Putamen (tissue), 1 donor: ENCODE measurements at regions not wholly inside any gene's neighbourhood (a gene's known extent, or its start where the extent isn't known, plus 50 kb on each side); places are given as distances from the start of the nearest gene placed in this dataset.
"Not testable (repeated sequence)": the region's sequence is repeated elsewhere in the genome, so short reads cannot be mapped to it uniquely, and the experiment has no call there.

Experiments used
- DNase-seq: peaks from one replicate; pipeline ENCODE4 v3.0.0-alpha.2; 2016; ENCODE audit warnings: low spot score

DNA sequence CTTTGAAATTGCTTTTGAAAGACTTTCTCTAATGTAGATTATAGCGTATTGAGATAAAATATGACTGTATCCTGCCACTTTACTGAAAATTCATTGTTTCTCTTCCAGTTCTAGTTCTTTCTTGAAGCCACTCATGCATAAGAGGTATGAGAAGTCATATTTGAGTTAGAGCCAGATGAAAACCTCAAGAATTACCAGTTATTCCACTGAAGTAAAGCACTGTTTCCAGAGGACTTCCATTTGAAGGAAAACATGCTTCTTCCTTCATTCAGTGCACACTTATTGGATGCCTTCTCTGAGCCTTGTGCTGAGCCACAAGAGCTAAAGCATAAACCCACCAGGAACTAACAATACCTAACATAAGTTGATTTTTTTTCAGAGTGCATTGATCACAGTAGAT is 513.4 kb downstream of the ZNF385D start:
- no peak for DNase-seq

DNA sequence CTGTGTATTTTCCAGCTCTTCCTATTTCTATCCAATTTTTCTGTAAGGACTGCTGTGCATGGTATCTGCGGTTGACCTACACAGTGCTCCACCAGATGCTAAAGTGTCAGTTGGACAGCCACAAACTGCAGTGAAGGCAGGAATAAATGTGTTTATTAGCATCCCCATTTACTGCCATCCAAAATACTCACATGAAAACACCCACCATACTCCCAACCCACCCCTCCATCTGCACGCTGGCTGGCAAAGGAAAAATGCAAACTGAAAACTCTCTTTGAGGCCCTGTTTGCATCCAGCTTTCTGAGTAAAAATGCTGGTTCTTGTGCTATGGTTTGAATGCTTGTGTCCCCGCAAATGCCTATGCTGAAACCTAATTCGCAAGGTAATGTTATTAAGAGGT is 515.5 kb downstream of the ZNF385D start:
- DNase-seq, result no peak

DNA sequence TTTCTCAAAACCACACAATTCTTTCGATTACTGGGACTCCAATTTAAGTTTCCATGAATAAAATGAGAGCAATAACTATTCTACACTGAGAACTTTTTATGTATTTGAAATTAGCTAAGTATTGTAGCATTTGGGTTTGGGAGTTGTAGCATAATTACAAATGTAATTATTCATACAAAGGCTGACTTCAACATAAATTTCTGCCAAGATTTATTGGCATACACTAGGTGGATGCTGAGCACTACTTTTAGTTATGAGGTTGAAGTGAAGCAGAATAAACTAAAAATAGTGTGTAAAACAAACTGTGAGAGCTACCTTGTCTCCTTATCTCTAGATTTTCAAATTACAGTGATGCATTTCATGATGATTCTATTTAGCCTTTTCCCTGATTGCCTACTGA is 516.1 kb downstream of the ZNF385D start:
- no peak for DNase-seq

DNA sequence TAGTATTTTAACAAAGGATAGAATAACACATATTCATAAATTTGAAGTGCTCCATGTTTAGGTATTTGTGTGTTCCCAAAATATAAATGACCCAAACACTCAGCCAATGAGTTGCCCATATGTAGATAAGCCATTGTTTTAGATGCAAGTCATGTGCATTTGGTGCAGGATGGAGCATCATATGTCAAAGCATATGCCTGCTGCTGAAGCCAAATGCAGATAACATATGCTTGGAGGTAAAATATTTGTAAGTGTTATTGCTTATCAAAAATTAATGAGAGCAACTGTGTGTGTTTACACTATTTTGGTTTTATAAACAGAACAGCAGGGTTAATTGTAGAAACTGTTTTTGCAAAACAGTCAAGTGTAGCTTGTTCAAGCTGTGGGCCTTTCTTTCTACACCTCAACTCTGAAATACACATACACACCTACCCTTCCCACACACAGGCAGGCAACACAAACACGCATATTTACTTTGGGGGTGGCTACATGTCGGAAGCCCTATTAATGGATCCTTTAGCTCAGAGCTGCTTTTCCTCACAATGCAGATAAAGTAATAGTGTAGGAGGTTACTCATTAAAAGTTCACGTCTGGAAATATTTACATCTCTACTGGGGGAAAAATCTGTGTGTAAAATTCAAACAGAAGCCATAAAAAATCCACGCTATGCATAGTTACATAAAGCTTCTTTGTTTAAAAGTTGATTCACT is 521.4 kb downstream of the ZNF385D start:
- no peak for DNase-seq

DNA sequence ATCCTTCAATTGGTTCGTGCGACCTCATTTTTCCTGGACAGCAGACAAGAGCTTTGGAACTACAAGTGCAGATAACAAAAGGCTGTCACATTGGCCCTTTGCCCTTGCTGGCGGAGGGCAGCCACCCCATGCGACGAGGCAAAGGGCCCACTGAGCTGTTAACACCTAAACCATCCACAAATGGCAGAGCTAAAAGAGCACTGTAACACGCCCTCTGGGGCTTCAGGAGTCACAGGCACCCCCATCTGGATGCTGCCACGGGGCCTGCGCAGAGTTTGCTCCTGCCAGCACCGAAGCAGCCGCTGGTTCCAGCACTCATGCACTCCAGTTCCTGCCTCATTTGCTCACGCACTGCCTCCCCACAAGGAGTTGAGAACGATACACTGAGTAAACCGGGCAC is 524.9 kb downstream of the ZNF385D start:
- no peak for DNase-seq

DNA sequence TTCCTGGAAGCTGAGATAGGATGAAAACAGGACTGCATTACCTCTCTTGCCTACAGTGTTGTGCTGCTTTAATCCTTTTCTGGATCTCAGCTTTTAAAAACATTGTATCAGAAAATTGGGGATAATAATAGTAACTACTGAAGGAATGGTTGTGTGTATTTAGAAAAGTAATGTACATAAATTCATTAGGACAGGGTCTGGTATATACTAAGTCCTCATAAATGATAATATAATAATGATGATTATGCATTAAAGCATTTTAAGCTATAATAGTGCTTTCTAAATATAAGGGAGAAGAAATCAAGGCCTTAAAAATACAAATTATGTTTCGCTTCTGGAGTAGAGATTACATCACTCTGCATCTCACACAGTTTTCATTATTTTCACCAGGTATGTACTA is 530.1 kb downstream of the ZNF385D start:
- no peak for DNase-seq

DNA sequence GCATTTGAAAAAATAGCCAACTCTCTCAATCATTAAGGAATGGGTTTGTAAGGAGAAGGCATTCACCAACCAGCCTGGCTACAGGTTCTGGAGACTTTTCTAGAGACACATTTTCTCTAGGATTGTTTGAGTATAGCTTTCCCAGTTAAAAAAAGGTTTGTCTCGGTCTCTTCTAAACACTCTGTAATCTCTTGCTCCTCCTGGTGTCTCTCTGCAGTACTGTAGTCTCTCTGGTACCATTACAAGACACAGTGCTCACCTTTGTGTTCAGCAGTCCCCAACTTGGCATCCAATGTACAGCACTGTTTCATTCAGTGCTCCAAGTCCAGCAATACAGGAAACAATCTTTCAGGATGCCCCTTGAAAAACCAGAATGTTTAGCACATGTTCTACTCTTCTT is 534.4 kb downstream of the ZNF385D start:
- no peak for DNase-seq

DNA sequence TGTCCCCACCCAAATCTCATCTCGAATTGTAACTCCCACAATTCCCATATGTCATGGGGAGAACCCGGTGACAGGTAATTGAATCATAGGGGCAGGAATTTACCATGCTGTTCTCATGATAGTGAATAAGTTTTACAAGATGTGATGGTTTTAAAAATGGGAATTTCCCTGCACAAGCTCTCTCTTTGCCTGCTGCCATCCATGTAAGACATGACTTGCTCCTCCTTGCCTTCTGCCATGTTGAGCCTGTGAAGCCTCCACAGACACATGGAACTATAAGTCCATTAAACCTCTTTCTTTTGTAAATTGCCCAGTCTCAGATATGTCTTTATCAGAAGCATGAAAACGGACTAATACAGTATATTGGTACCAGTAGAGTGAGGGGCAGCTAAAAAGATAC is 546.9 kb downstream of the ZNF385D start:
- not testable (repeated sequence) for DNase-seq

DNA sequence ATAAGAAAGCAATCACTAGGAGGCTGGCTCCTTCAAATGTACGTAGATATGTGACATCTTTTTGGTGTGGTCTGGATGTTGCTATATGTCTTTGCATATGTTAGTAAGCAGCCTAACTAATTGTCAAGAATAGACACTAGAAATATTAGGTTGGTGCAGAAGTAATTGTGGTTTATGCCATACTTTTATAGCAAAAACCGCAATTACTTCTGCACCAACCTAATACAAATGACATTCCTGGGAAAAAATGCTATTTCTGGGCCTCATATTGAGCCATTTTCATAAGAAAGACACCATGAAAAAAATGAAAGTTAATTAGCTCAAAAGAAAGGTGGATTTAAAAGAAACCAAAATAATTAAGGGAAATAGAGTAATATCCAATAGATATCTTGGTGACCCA is 555.8 kb downstream of the ZNF385D start:
- DNase-seq, result no peak

DNA sequence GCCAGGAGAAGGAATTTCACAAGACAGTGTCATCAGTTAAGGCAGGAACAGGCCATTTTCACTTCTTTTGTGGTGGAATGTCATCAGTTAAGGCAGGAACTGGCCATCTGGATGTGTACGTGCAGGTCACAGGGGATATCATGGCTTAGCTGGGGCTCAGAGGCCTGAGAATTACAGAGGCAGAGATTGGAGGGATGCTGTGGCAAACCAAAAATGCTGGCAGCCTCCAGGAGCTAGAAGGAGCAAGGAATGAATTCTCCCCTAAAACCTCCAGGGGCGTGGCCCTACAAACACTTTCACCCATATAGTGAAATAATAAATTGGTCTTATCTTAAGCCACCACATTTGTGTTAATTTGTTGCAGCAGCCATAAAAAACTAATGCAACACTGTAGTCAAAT is 557.0 kb downstream of the ZNF385D start:
- DNase-seq, result not testable (repeated sequence)

DNA sequence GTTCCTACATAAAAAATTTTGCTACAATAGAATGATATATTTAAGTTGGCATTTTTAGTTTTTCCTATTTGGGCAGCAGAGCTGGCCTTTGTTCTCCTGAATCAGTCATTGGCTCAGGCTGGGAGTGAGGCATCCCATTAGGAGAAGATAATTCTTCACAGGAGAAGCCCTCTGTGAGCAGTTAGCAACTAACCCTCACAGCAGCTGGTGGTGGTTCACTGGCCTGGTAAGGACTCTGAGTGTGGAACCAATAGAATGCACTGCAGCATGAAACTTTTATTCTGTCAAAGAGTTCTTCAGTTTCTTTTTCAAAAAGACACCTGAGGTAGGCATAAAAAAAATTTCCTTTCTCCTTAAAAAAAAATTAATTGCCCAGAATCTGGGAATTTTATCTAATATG is 562.6 kb downstream of the ZNF385D start:
- DNase-seq, result no peak

DNA sequence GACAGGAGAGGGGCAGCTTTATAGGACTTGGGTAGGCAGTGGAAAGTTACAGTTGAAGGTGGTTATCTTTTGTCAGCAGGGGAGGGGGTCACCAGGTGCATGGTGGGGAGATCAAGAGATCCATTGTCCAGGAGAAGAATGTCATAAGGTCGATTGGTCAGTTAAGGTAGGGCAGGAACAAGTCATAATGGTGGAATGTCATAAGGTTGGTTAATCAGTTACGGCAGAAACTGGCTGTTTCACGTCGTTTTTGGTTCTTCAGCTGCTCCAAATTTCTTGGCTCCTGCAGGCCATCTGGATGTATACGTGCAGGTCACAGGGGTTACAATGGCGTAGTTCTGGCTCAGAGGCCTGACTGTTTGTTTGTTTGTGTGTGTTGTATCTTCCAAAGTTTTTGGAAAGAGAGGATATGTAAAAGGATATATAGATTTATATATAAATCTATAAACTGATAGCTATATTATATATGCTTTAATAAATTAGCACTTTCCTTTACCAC is 565.1 kb downstream of the ZNF385D start:
- no peak for DNase-seq

DNA sequence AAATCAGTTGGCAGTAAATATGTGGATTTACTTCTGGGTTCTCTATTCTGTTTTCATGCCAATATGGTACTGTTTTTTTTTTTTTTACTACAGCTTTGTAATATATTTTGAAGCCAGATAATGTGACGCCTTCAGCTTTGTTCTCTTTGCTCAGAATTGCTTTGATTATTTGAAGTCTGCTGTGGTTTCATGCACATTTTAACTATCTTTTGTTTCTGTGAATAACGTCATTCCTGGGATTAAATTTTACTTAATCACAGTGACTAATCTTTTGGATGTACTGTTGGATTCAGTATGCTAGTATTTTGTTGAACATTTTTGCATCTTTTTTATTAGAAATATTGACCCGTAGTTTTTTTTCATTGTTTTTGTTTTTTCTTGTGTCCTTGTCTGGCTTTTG is 576.5 kb downstream of the ZNF385D start:
- DNase-seq, result no peak

DNA sequence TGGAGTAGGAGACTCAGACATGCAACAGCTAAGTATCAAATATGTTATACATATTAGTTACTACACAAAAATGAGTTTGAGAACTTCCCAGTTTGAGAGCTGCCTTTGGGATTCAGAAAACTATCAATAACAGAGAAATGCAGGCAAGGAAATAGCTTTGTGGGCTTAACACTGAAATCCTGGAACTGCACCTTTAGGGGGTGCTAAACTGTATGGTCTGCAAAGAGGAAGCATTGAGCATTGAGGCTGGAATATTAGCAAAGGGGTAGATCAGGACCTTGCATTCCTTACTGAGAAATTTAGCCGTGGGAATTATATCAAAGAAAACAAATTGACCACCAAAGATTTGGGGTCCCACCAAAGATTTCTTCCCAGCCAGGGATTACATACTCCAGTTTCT is 580.0 kb downstream of the ZNF385D start:
- DNase-seq, result no peak

DNA sequence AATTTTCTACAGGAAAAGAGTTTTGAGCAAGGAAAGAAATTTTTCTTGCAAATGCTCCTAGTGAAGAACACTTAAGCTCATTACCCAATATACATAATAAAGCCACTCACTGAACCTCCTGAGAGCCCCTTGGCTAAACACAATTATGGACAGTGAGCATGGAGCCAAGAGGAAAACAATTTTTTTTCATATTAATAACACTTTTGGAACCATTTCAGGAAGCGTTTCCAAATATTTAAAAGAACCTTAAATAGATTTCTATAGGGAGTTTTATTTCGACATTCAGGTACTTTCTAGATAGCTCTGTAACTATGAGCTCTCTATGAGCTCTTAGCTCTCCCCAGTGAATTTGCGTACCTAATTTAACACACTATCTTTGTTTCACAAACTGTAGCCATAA is 581.1 kb downstream of the ZNF385D start:
- DNase-seq, result no peak

DNA sequence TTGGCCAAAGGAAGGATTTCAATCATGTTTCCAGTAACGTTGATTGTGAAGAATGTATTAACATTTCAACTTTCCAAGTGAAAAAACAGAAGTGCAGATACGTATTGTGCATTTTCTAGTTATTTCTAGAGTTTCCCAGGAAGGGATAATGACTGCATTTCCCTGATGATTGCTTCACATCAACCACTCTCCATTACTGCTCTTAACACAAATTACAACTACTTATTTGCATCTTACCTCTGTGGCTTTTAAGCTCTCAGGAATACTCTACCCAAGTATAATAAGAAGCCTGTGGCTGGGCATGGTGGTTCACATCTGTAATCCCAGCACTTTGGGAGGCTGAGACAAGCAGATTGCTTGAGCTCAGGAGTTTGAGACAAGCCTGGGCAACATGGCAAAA is 582.5 kb downstream of the ZNF385D start:
- no peak for DNase-seq

DNA sequence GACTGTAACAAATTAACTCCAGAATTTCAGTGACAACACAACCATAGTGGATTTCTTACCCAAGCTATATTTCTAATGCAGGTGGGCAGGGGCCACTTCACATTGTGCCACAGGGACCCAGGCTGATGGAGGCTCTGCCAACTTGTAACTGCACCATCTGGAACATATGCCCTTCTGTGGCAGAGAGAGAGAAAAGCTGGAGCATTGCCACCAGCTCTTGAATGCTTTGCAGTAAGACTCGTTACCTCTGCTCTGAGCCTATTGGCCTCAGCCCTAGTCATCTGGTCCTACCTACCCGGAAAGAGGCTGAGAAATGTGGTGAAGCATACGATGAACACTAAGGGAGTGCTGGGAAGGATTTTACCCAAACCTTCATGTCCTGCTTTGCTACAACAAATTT is 587.1 kb downstream of the ZNF385D start:
- no peak for DNase-seq

DNA sequence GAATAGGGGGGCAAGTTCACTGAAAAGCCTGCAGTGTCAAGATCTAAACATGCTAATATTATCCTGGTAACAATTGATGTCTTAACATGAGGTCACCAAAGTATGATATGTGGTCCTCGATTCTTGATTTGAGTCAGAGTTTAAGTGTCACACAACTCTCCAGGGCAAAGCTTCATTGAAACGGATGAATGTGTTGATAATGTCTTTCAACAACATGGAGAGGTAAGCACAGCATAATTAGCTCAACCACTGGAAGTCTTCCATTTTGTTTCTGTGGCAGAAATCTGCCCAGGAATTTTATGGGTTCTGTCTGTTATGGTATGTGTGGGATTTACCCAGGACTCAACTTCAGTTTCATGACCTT is 591.5 kb downstream of the ZNF385D start:
- no peak for DNase-seq

DNA sequence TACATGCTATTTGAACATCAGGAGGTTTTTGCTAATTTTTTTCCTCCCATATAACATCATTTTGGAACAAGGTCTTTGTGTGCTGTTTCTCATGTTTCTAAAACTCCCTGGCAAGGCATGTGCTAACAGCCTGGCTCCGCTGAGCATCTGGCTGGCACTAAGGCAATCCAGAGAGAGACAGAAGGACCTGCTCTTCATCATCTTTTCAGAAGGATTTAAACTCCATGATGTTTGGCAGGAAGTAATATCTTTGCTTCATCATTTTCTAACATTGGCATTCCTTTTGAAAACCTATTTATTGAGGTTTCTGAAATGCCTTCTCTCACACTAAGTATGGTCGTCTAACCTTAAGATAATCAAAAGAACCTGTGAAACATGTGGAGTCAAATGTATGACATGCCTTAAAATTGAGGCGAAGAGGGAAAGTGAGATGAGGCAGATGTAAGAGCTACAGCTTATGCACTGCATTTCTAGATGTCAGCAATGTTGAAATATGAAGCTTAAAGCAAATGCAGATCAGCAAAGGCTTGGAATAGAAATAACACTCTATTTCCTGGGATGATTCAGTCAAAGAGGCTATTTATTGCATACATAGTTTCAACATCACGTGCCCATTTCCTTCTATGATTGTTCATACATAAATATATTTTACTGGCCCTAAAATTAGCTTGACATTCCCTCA is 592.0 kb downstream of the ZNF385D start:
- DNase-seq, result no peak

DNA sequence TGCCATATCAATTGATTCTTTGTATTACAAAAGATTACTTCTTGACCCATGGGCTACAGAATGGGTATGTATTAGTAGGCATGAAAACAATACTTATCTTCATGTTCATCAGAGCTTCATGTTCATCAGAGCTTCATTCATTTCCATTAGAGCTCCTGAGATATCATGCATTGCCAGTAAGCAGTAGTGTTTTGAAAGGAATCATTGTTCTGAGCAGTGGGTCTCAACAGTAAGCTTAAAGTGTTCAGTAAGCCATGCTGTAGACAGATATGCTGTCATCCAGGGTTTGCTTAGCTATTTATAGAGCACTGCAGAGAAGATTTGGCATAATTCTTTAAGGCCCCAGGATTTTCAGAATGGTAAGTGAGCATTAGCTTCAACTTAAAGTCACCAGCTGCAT is 596.1 kb downstream of the ZNF385D start:
- DNase-seq, result no peak

DNA sequence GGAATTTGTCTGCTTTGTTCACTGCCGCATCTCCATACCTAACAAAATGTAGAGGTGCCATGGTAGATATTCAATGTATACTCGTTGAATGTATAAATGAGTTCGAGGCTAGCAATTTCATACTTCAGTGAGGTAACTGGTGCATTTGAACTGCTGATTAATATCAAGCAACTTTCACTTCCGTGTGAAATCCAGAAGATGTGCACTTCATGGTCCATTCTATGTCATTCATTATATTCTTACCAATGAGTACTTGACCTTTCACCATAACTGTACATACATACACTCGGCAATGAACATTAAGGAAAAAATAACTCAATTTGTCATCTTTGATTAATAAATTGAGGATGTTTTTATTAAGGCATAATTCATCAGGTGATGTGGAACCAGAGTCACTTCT is 598.5 kb downstream of the ZNF385D start:
- DNase-seq, result no peak

DNA sequence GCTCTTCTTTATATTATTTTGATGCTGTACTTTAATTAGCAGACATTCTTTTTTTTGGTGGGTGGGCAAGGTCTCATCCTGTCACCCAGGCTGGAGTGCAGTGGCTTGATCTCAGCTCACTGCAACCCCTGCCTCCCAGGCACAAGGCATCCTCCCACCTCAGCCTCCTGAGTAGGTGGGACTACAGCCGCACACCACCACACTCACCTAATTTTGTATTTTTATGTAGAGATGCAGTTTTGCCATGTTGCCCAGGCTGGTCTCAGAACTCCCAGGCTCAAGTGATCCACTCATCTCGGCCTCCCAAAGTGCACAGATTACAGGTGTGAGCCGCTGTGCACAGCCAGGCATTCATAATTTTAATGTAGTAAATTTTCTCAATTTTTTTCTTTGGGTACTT is 608.1 kb downstream of the ZNF385D start:
- DNase-seq, result no peak

DNA sequence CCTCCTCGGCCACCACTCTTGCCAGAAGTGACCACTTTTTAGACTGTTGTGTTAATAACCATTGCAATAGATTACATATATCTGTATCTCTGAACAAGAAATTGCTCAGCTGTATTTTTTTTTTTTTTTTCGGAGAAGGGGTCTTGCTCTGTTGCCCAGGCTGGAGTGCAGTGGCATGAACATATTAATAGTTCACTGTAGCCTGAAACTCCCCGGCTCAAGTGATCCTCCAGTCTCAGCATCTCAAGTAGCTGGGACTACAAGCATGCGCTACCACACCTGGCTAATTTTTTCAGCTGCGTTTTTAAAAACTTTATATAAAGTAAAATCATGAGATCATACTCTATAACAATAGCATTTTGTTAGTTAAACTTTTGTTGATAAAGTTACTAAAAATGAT is 609.0 kb downstream of the ZNF385D start:
- no peak for DNase-seq

DNA sequence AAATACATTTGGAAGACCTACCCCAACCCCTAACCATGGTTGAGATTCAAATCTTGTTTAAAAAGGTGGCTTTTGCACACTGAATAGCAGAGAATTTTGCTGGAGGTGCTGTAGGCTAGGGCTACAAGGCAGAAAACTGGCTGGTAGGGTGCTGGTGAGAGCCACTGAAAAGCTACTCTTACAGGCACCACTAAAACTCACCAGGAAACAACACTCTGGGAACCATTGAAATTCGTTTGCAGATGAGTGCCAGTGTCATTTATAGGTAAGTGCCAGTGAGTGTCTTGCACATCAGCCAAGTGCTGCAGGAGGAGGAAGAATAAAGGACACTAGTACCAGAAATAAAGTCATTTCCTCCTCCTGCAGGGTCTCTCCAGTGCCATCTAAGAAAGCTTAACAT is 610.2 kb downstream of the ZNF385D start:
- no peak for DNase-seq
